Liver (tissue), 8 donors: ENCODE measurements at regions not wholly inside any gene's neighbourhood (a gene's known extent, or its start where the extent isn't known, plus 50 kb on each side); places are given as distances from the start of the nearest gene placed in this dataset.

Experiments
- DNase-seq: peaks from one replicate; pipeline ENCODE4 v3.0.0-alpha.2; 2017; ENCODE audit warnings: low spot score
- H3K27ac ChIP-seq, 2 donors: one replicate each; pipeline ENCODE4 v1.7.0; 2013; ENCODE audit warnings: inconsistent platforms in 2 of 2, low read length in 2 of 2, control low read depth in 1 of 2, low read depth in 1 of 2, mild to moderate bottlenecking in 1 of 2
- H3K27me3 ChIP-seq, 4 donors: one replicate each; pipeline versions ENCODE4 v1.6.1 to v1.7.0; 2013; ENCODE audit warnings: low read length in 3 of 4, inconsistent platforms in 1 of 4, mild to moderate bottlenecking in 1 of 4, moderate library complexity in 1 of 4; ENCODE audit not compliant: control insufficient read depth in 4 of 4, insufficient read depth in 4 of 4
- H3K36me3 ChIP-seq, 4 donors: one replicate each; pipeline versions ENCODE4 v1.6.1 to v1.7.0; 2013; ENCODE audit warnings: low read length in 3 of 4, mild to moderate bottlenecking in 3 of 4, low read depth in 1 of 4, moderate library complexity in 1 of 4; ENCODE audit not compliant: control insufficient read depth in 4 of 4, insufficient read depth in 3 of 4
- H3K4me1 ChIP-seq, 4 donors: one replicate each; pipeline versions ENCODE4 v1.6.1 to v1.7.0; 2013; ENCODE audit warnings: low read length in 3 of 4, mild to moderate bottlenecking in 3 of 4, moderate library complexity in 1 of 4; ENCODE audit not compliant: control insufficient read depth in 4 of 4, insufficient read depth in 4 of 4
- H3K4me3 ChIP-seq, 3 donors: one replicate each; pipeline versions ENCODE4 v1.6.1 to v1.7.0; 2013; ENCODE audit warnings: low read length in 3 of 3, control low read depth in 1 of 3, low read depth in 1 of 3, mild to moderate bottlenecking in 1 of 3
- H3K9ac ChIP-seq, 2 donors: one replicate each; pipeline ENCODE4 v1.7.0; 2013; ENCODE audit warnings: low read length in 2 of 2, mild to moderate bottlenecking in 2 of 2, moderate library complexity in 2 of 2, control low read depth in 1 of 2, low read depth in 1 of 2
- H3K9me3 ChIP-seq, 4 donors: one replicate each; pipeline versions ENCODE4 v1.6.1 to v1.7.0; 2013; ENCODE audit warnings: low read length in 3 of 4; ENCODE audit not compliant: control insufficient read depth in 4 of 4
- ATF3 ChIP-seq: IDR thresholded peaks from 2 replicates; pipeline ENCODE4 v1.6.1; 2016; ENCODE audit warnings: antibody characterized with exemption
- CTCF ChIP-seq: fragments of 150-350 bp; IDR thresholded peaks from 2 replicates; pipeline ENCODE4 v1.5.1; 2017; ENCODE audit warnings: improper control_type of control experiment, low read depth, low read length; ENCODE audit not compliant: missing input control
- EGR1 ChIP-seq, 2 donors: IDR thresholded peaks; 2 replicates each; pipeline ENCODE4 v1.6.1; 2016 to 2018; ENCODE audit warnings: antibody characterized with exemption in 2 of 2, low read depth in 2 of 2
- FOXA1 ChIP-seq: IDR thresholded peaks from 2 replicates; pipeline ENCODE4 v1.6.1; 2016; ENCODE audit warnings: antibody characterized with exemption
- FOXA2 ChIP-seq: IDR thresholded peaks from 2 replicates; pipeline ENCODE4 v1.6.1; 2016; ENCODE audit warnings: antibody characterized with exemption
- GABPA ChIP-seq, 2 donors: IDR thresholded peaks in 1 of 2; conservative IDR thresholded peaks in 1 of 2; 2 replicates each; pipeline ENCODE4 v1.6.1; 2016; ENCODE audit warnings: antibody characterized with exemption in 2 of 2, mild to moderate bottlenecking in 1 of 2, moderate library complexity in 1 of 2
- HNF4A ChIP-seq, 2 donors: conservative IDR thresholded peaks; 2 replicates each; pipeline ENCODE4 v1.6.1; 2016; ENCODE audit warnings: antibody characterized with exemption in 2 of 2, mild to moderate bottlenecking in 2 of 2
- HNF4G ChIP-seq: IDR thresholded peaks from 2 replicates; pipeline ENCODE4 v1.6.1; 2016; ENCODE audit warnings: antibody characterized with exemption
- JUND ChIP-seq, 2 donors: IDR thresholded peaks; 2 replicates each; pipeline ENCODE4 v1.6.1; 2016; ENCODE audit warnings: antibody characterized with exemption in 2 of 2
- MAX ChIP-seq: IDR thresholded peaks from 2 replicates; pipeline ENCODE4 v1.6.1; 2016; ENCODE audit warnings: antibody characterized with exemption
- NR2F2 ChIP-seq: IDR thresholded peaks from 2 replicates; pipeline ENCODE4 v1.6.1; 2016; ENCODE audit warnings: antibody characterized with exemption
- RAD21 ChIP-seq, 2 donors: IDR thresholded peaks; 2 replicates each; pipeline ENCODE4 v1.6.1; 2016; ENCODE audit warnings: antibody characterized with exemption in 2 of 2, mild to moderate bottlenecking in 2 of 2
- REST ChIP-seq: IDR thresholded peaks from 2 replicates; pipeline ENCODE4 v1.6.1; 2016; ENCODE audit warnings: antibody characterized with exemption, mild to moderate bottlenecking
- RXRA ChIP-seq, 2 donors: IDR thresholded peaks; 2 replicates each; pipeline ENCODE4 v1.6.1; 2017 to 2018; ENCODE audit warnings: antibody characterized with exemption in 2 of 2, mild to moderate bottlenecking in 1 of 2
- SP1 ChIP-seq: IDR thresholded peaks from 2 replicates; pipeline ENCODE4 v1.6.1; 2018; ENCODE audit warnings: antibody characterized with exemption, mild to moderate bottlenecking
- TAF1 ChIP-seq: conservative IDR thresholded peaks from 2 replicates; pipeline ENCODE4 v1.6.1; 2016; ENCODE audit warnings: antibody characterized with exemption, mild to moderate bottlenecking
- YY1 ChIP-seq: IDR thresholded peaks from 2 replicates; pipeline ENCODE4 v1.6.1; 2016; ENCODE audit warnings: antibody characterized with exemption, mild to moderate bottlenecking
- ZBTB33 ChIP-seq: IDR thresholded peaks from 2 replicates; pipeline ENCODE4 v1.6.1; 2016; ENCODE audit warnings: antibody characterized with exemption
- WGBS: extraction: QIAGEN DNeasy Blood & Tissue Kit; methylation state at CpG from one replicate; pipeline ENCODE4 v1.1.7; 2013; 5-methylcytosine and 5-hydroxymethylcytosine counted together
- donor health status: healthy.
- donor health status: healthy.
- donor health status: healthy.
- donor health status: healthy.
- donor health status: healthy.

GRCh38 chr17:14672830-14673229, 371.9 kb downstream of the HS3ST3B1 start:
- WGBS = 37% methylated on average over 4 of the region's 4 CpGs
- Histone ChIP-seq H3K4me3 (no peak overlapping the region), H3K4me1 (no peaks in the 10 kb centered on the region), H3K27ac (no peak overlapping the region), H3K36me3 (no peaks in the 10 kb centered on the region), H3K9ac (no peak overlapping the region), H3K9me3 (peaks cover 0 to 2% (median 0%) of the 10 kb centered on the region in 4 donors), H3K27me3 (no peaks in the 10 kb centered on the region)
- TF ChIP-seq MAX = no peak
- TF ChIP-seq RAD21 (IDR thresholded peaks at IDR 0.05) = peak in 1 of 2 donors; percentile 18
- DNase-seq = no peak

- H3K27me3 ChIP-seq = no peaks in the 10 kb centered on the region
- no peak overlapping the region for H3K4me3 ChIP-seq
- no peak overlapping the region for H3K27ac ChIP-seq
- TF ChIP-seq HNF4A (conservative IDR thresholded peaks at IDR 0.05) (no peak), CTCF (no peak), GABPA (IDR thresholded peaks at IDR 0.05 in 1 of 2, conservative IDR thresholded peaks at IDR 0.05 in 1 of 2) (no peak), RXRA (IDR thresholded peaks at IDR 0.05) (no peak), JUND (IDR thresholded peaks at IDR 0.05) (no peak), FOXA2 (no peak)
- DNase-seq = no peak
- no peaks in the 10 kb centered on the region for H3K4me1 ChIP-seq
- no peak overlapping the region for H3K9ac ChIP-seq
- H3K9me3 ChIP-seq = no peaks in the 10 kb centered on the region
- H3K36me3 ChIP-seq = no peaks in the 10 kb centered on the region
- 97% methylated on average over 1 of the region's 1 CpG for WGBS
Measured at GRCh38 chr17:14670861-14671260, 370.0 kb downstream of the HS3ST3B1 start.

GRCh38 chr17:14664511-14664910, 363.6 kb downstream of the HS3ST3B1 start:
- 20% methylated on average over 4 of the region's 4 CpGs for WGBS

More at GRCh38 chr17:14664511-14664910, 363.6 kb downstream of the HS3ST3B1 start:
- H3K4me3 ChIP-seq = no peak overlapping the region
- no peaks in the 10 kb centered on the region for H3K9me3 ChIP-seq
- no peaks in the 10 kb centered on the region for H3K4me1 ChIP-seq
- no peak overlapping the region for H3K9ac ChIP-seq
- no peak for TF ChIP-seq REST
- TF ChIP-seq RAD21 (IDR thresholded peaks at IDR 0.05) = no peak
- TF ChIP-seq TAF1 = no peak
- TF ChIP-seq JUND (IDR thresholded peaks at IDR 0.05) = no peak
- no peak for TF ChIP-seq CTCF
- TF ChIP-seq GABPA (IDR thresholded peaks at IDR 0.05 in 1 of 2, conservative IDR thresholded peaks at IDR 0.05 in 1 of 2) = no peak
- no peak for TF ChIP-seq MAX
- no peak for TF ChIP-seq YY1
- TF ChIP-seq NR2F2 = no peak
- TF ChIP-seq RXRA (IDR thresholded peaks at IDR 0.05) = no peak
- no peak for TF ChIP-seq FOXA1
- TF ChIP-seq EGR1 (IDR thresholded peaks at IDR 0.05; ENCODE audit: low read depth in 2 of 2) = no peak
- TF ChIP-seq ATF3 = no peak
- TF ChIP-seq SP1 = no peak
- no peak for TF ChIP-seq HNF4A (conservative IDR thresholded peaks at IDR 0.05)
- no peak for TF ChIP-seq FOXA2
- TF ChIP-seq ZBTB33 = no peak
- TF ChIP-seq HNF4G = no peak
- no peak overlapping the region for H3K27ac ChIP-seq
- no peaks in the 10 kb centered on the region for H3K27me3 ChIP-seq
- no peaks in the 10 kb centered on the region for H3K36me3 ChIP-seq
- no peak for DNase-seq
